ENCODE measurements at regions not wholly inside any gene's neighbourhood (a gene's known extent, or its start where the extent isn't known, plus 50 kb on each side); places are given as distances from the start of the nearest gene placed in this dataset.

GRCh38 chr13:103405297-103405696 lies 339.1 kb upstream of the SLC10A2 start:
- DNase-seq: no peak

- no peak for DNase-seq
These were observed 337.6 kb upstream of the SLC10A2 start for GRCh38 chr13:103403814-103404213.

GRCh38 chr13:103403148-103403740 lies 337.0 kb upstream of the SLC10A2 start:
- DNase-seq: no peak

- no peak for DNase-seq
These were observed 328.9 kb upstream of the SLC10A2 start for GRCh38 chr13:103395139-103395538.

- DNase-seq: no peak
These were observed 328.4 kb upstream of the SLC10A2 start for GRCh38 chr13:103394618-103395017.

- DNase-seq: no peak
These were observed 325.7 kb upstream of the SLC10A2 start for GRCh38 chr13:103391936-103392335.

GRCh38 chr13:103388839-103389238 lies 322.6 kb upstream of the SLC10A2 start:
- DNase-seq: no peak

- DNase-seq: peak; percentile 65
These were observed 320.1 kb upstream of the SLC10A2 start for GRCh38 chr13:103386341-103386740.

- DNase-seq: no peak
These were observed 307.7 kb upstream of the SLC10A2 start for GRCh38 chr13:103373916-103374315.

- peak; percentile 91 for DNase-seq
These were observed 305.1 kb upstream of the SLC10A2 start for GRCh38 chr13:103371271-103371670.

- no peak for DNase-seq
These were observed 304.6 kb upstream of the SLC10A2 start for GRCh38 chr13:103370790-103371189.

- no peak for DNase-seq
These were observed 292.2 kb upstream of the SLC10A2 start for GRCh38 chr13:103358255-103358932.

- no peak for DNase-seq
These were observed 290.1 kb upstream of the SLC10A2 start for GRCh38 chr13:103356226-103356864.

GRCh38 chr13:103354171-103354570 lies 288.0 kb upstream of the SLC10A2 start:
- DNase-seq: peak; percentile 88

GRCh38 chr13:103351035-103351828 lies 285.0 kb upstream of the SLC10A2 start:
- peak; percentile 81 for DNase-seq

- no peak for DNase-seq
These were observed 283.9 kb upstream of the SLC10A2 start for GRCh38 chr13:103350147-103350546.

GRCh38 chr13:103349211-103349980 lies 283.2 kb upstream of the SLC10A2 start:
- DNase-seq: no peak

GRCh38 chr13:103335241-103335640 lies 269.0 kb upstream of the SLC10A2 start:
- DNase-seq: no peak

GRCh38 chr13:103331924-103332323 lies 265.7 kb upstream of the SLC10A2 start:
- no peak for DNase-seq

- no peak for DNase-seq
These were observed 262.7 kb upstream of the SLC10A2 start for GRCh38 chr13:103328899-103329298.

- DNase-seq: no peak
These were observed 260.1 kb upstream of the SLC10A2 start for GRCh38 chr13:103326326-103326725.

GRCh38 chr13:103325672-103326071 lies 259.5 kb upstream of the SLC10A2 start:
- DNase-seq: no peak

- DNase-seq: peak; percentile 11
These were observed 258.4 kb upstream of the SLC10A2 start for GRCh38 chr13:103324641-103325040.
